ENCODE measurements at regions not wholly inside any gene's neighbourhood (a gene's known extent, or its start where the extent isn't known, plus 50 kb on each side); places are given as distances from the start of the nearest gene placed in this dataset.
"Not testable (repeated sequence)": the region's sequence is repeated elsewhere in the genome, so short reads cannot be mapped to it uniquely, and the experiment has no call there.

- 61% methylated on average over 8 of the region's 8 CpGs for WGBS (ENCODE audit: insufficient coverage, low coverage, low lambda C conversion rate, missing lambda C conversion rate)
Observed at GRCh38 chr18:1541478-1541877, 636.8 kb downstream of the ADCYAP1 start.

GRCh38 chr18:1542230-1542774, 637.6 kb downstream of the ADCYAP1 start:
- 60% methylated on average over 2 of the region's 2 CpGs for WGBS (ENCODE audit: insufficient coverage, low coverage, low lambda C conversion rate, missing lambda C conversion rate)
- no peaks in the 10 kb centered on the region for H3K36me3 ChIP-seq
- ATAC-seq = no peak
- no peak for DNase-seq
- no peaks in the 10 kb centered on the region for H3K9me3 ChIP-seq
- no peak overlapping the region for H3K4me3 ChIP-seq
- no peaks in the 10 kb centered on the region for H3K27me3 ChIP-seq
- H3K4me1 ChIP-seq = no peaks in the 10 kb centered on the region
- intact Hi-C loops (cut with DNase I) = no loop called here
- TF ChIP-seq CTCF (IDR thresholded peaks at IDR 0.05) (no peak), POLR2A (IDR thresholded peaks at IDR 0.05) (no peak)
- H3K27ac ChIP-seq = no peak overlapping the region

More at GRCh38 chr18:1541478-1541877, 636.8 kb downstream of the ADCYAP1 start:
- Histone ChIP-seq H3K9me3 (no peaks in the 10 kb centered on the region), H3K27ac (no peak overlapping the region), H3K36me3 (no peaks in the 10 kb centered on the region), H3K27me3 (no peaks in the 10 kb centered on the region), H3K4me3 (no peak overlapping the region), H3K4me1 (no peaks in the 10 kb centered on the region)
- DNase-seq (no peak), ATAC-seq (no peak)
- intact Hi-C loops (cut with DNase I) = no loop called here
- TF ChIP-seq CTCF (IDR thresholded peaks at IDR 0.05) (no peak), POLR2A (IDR thresholded peaks at IDR 0.05) (no peak)

- no peaks in the 10 kb centered on the region for H3K9me3 ChIP-seq
- TF ChIP-seq POLR2A (IDR thresholded peaks at IDR 0.05) = no peak
- TF ChIP-seq CTCF (IDR thresholded peaks at IDR 0.05) = no peak
- 75% methylated on average over 3 of the region's 3 CpGs for WGBS (ENCODE audit: insufficient coverage, low coverage, low lambda C conversion rate, missing lambda C conversion rate)
- DNase-seq = no peak
- H3K27me3 ChIP-seq = no peaks in the 10 kb centered on the region
- H3K36me3 ChIP-seq = no peaks in the 10 kb centered on the region
- no peak overlapping the region for H3K4me3 ChIP-seq
- H3K27ac ChIP-seq = no peak overlapping the region
- intact Hi-C loops (cut with DNase I) = no loop called here
- no peak for ATAC-seq
- H3K4me1 ChIP-seq = no peaks in the 10 kb centered on the region
Observed at GRCh38 chr18:1544016-1544415, 639.3 kb downstream of the ADCYAP1 start.

GRCh38 chr18:1557711-1558110, 653.0 kb downstream of the ADCYAP1 start:
- H3K36me3 ChIP-seq; intact Hi-C loops (cut with DNase I); DNase-seq; H3K27ac ChIP-seq; H3K4me3 ChIP-seq; H3K27me3 ChIP-seq; ATAC-seq; H3K4me1 ChIP-seq; H3K9me3 ChIP-seq: not testable (repeated sequence)
- WGBS (ENCODE audit: insufficient coverage, low coverage, low lambda C conversion rate, missing lambda C conversion rate) = 48% methylated on average over 1 of the region's 1 CpG

- no peak for TF ChIP-seq CTCF (IDR thresholded peaks at IDR 0.05)
- no peak for TF ChIP-seq POLR2A (IDR thresholded peaks at IDR 0.05)
- Histone ChIP-seq H3K4me3 (no peak overlapping the region), H3K9me3 (no peaks in the 10 kb centered on the region), H3K4me1 (no peaks in the 10 kb centered on the region), H3K36me3 (no peaks in the 10 kb centered on the region), H3K27me3 (no peaks in the 10 kb centered on the region), H3K27ac (no peak overlapping the region)
- 36% methylated on average over 3 of the region's 3 CpGs for WGBS (ENCODE audit: insufficient coverage, low coverage, low lambda C conversion rate, missing lambda C conversion rate)
- intact Hi-C loops (cut with DNase I) = no loop called here
- ATAC-seq = peak in 2 of 4 donors; percentile 42 to 48
- DNase-seq = no peak
Observed at GRCh38 chr18:1559563-1559962, 654.9 kb downstream of the ADCYAP1 start.

Measured in right lobe of liver (tissue), 6 donors.